NCI-H345 treated with DMSO at 0.1 percent for 48 hours (cell line): ENCODE measurements at regions not wholly inside any gene's neighbourhood (a gene's known extent, or its start where the extent isn't known, plus 50 kb on each side); places are given as distances from the start of the nearest gene placed in this dataset.

Source experiments
- DNase-seq: peaks from one replicate; lab custom pipeline; 2025; ENCODE audit not compliant: unreplicated experiment; lab: John Stamatoyannopoulos, UW

- no peak for DNase-seq
Observed at GRCh38 chr4:33316578-33316977, 2596.4 kb downstream of the PCDH7 start.

- DNase-seq, result no peak
Observed at GRCh38 chr4:33323393-33323792, 2603.2 kb downstream of the PCDH7 start.

GRCh38 chr4:33334416-33334815, 2614.2 kb downstream of the PCDH7 start:
- no peak for DNase-seq

GRCh38 chr4:33339762-33340161, 2619.6 kb downstream of the PCDH7 start:
- no peak for DNase-seq

GRCh38 chr4:33340168-33340567, 2620.0 kb downstream of the PCDH7 start:
- DNase-seq, result no peak

GRCh38 chr4:33349376-33349775, 2629.2 kb downstream of the PCDH7 start:
- DNase-seq, result peak; percentile 0

- peak; percentile 28 for DNase-seq
Observed at GRCh38 chr4:33357121-33357520, 2637.0 kb downstream of the PCDH7 start.

- DNase-seq, result no peak
Observed at GRCh38 chr4:33369446-33369845, 2649.3 kb downstream of the PCDH7 start.

GRCh38 chr4:33381816-33382215, 2661.6 kb downstream of the PCDH7 start:
- peak; percentile 48 for DNase-seq

- DNase-seq, result no peak
Observed at GRCh38 chr4:33386764-33387163, 2666.6 kb downstream of the PCDH7 start.

- DNase-seq, result no peak
Observed at GRCh38 chr4:33390976-33391375, 2670.8 kb downstream of the PCDH7 start.

GRCh38 chr4:33395731-33396485, 2675.7 kb downstream of the PCDH7 start:
- no peak for DNase-seq

- DNase-seq, result no peak
Observed at GRCh38 chr4:33400504-33400903, 2680.3 kb downstream of the PCDH7 start.

- no peak for DNase-seq
Observed at GRCh38 chr4:33407496-33407895, 2687.3 kb downstream of the PCDH7 start.

- no peak for DNase-seq
Observed at GRCh38 chr4:33411182-33411581, 2691.0 kb downstream of the PCDH7 start.

GRCh38 chr4:33421887-33422286, 2701.7 kb downstream of the PCDH7 start:
- DNase-seq, result no peak

GRCh38 chr4:33422656-33423055, 2702.5 kb downstream of the PCDH7 start:
- DNase-seq, result no peak

- DNase-seq, result no peak
Observed at GRCh38 chr4:33425936-33426335, 2705.8 kb downstream of the PCDH7 start.

- no peak for DNase-seq
Observed at GRCh38 chr4:33427676-33428075, 2707.5 kb downstream of the PCDH7 start.

- DNase-seq, result no peak
Observed at GRCh38 chr4:33429971-33430370, 2709.8 kb downstream of the PCDH7 start.

GRCh38 chr4:33437406-33437805, 2717.2 kb downstream of the PCDH7 start:
- DNase-seq, result no peak

- no peak for DNase-seq
Observed at GRCh38 chr4:33446953-33447352, 2726.8 kb downstream of the PCDH7 start.

- no peak for DNase-seq
Observed at GRCh38 chr4:33448948-33449347, 2728.8 kb downstream of the PCDH7 start.
